GM21381 (cell line): ENCODE measurements at regions not wholly inside any gene's neighbourhood (a gene's known extent, or its start where the extent isn't known, plus 50 kb on each side); places are given as distances from the start of the nearest gene placed in this dataset.

Experiments used
- ATAC-seq: cut with Tn5 transposase; IDR thresholded peaks from one replicate; pipeline ENCODE4 v1.9.1; 2021; ENCODE audit warnings: mild to moderate bottlenecking, moderate library complexity; ENCODE audit not compliant: unreplicated experiment

- no peak for ATAC-seq
Measured at GRCh38 chr22:47270463-47271135, 508.1 kb downstream of the TBC1D22A start.

GRCh38 chr22:47269516-47270088 lies 507.2 kb downstream of the TBC1D22A start:
- no peak for ATAC-seq

- ATAC-seq, result no peak
Measured at GRCh38 chr22:47267513-47268282, 505.2 kb downstream of the TBC1D22A start.

GRCh38 chr22:47266329-47266728 lies 503.9 kb downstream of the TBC1D22A start:
- ATAC-seq, result no peak

- ATAC-seq, result no peak
Measured at GRCh38 chr22:47260551-47260950, 498.1 kb downstream of the TBC1D22A start.

GRCh38 chr22:47259990-47260389 lies 497.5 kb downstream of the TBC1D22A start:
- no peak for ATAC-seq

DNA sequence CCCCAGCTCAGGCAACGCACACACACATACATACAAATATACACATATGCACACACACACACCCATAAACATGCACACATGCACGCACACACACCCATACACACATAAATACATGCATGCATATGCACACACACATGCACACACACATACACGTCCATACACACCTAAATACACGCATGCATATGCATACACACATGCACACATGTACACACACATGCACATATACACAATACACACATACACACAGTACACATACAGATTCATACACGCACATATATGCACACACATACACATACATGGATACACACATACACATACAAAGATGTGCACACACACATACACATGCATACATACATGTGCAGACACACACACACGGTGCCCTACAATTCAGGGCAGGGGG lies 496.6 kb downstream of the TBC1D22A start:
- no peak for ATAC-seq

- no peak for ATAC-seq
Measured at GRCh38 chr22:47257976-47258375, 495.5 kb downstream of the TBC1D22A start.

GRCh38 chr22:47257566-47257965 lies 495.1 kb downstream of the TBC1D22A start:
- no peak for ATAC-seq

DNA sequence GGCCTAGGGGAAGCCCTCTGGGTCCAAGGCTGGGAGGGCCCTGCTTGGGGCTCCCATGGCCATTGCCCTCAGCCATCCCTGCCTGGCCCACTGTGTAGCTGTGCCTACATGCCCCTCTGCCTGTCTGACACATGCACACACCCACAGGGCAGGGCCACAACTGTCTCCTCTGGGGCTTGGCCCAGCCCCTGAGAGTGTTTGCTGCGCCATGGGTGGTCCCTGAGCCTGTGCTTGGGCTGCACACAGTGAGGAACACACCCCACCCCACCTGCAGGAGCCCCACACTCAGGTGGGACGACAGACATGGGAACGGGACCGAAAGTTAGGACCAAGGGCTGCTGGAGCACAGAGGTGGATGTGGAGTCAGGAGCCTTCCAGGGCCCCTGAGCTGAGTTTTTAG lies 489.5 kb downstream of the TBC1D22A start:
- no peak for ATAC-seq

- no peak for ATAC-seq
Measured at GRCh38 chr22:47250995-47251765, 488.7 kb downstream of the TBC1D22A start.

DNA sequence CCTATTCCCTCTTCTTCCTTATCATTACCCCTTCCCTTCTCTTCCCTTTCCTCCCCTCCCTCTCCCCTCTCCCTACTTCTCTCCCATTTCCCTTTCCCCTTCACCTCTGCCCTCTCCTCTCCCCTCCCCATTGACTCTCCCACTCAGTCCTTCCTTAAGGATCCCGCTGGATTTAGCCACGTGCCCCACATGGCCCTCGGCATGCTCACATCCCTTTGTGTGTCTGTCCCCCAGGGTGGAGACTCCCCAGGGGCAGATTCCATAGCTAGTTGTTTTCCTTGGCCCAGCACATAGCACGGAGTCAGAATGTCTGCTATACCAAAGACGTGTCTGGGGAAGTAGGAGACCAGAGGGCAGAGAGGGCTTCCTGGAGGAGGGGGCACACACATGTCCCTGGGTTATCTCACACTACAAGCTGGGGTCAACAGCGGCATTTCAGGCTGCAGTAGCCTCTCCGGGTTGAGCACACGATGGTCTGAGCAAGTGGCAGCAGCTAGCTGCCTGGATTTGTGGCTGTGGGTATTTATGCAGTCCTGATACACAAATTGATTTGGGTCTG lies 487.0 kb downstream of the TBC1D22A start:
- ATAC-seq, result no peak

GRCh38 chr22:47248925-47249324 lies 486.5 kb downstream of the TBC1D22A start:
- no peak for ATAC-seq

DNA sequence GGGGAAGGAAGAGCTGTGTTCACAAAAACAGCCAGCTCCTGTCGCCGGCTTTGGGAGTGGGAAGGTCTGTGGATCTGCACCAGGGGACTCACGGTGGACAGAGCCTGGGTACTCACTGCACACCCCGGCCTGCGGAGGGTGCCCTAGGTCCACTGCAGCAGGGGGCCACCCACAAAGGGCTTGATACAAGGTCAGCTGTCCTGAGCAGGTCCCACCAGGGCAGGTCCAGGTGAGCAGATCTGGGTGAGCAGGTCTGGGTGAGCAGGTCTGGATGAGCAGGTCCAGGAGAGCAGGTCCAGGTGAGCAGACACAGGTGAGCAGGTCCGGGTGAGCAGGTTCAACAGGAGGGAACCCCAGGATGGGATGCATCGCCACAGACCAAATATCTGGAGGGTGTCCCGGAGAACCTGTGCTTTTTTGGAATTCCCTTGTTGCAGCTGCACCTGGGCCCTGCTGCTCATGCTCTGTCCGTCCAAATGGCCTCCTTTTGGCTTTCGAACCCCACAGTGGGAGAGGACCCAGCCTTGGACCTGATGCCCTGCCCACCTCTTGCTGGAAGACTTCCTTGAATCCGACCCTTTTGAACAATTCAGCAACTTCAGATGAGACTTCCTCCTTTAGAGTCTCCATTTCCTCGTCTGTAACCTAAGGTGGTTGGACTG lies 485.3 kb downstream of the TBC1D22A start:
- ATAC-seq, result no peak

DNA sequence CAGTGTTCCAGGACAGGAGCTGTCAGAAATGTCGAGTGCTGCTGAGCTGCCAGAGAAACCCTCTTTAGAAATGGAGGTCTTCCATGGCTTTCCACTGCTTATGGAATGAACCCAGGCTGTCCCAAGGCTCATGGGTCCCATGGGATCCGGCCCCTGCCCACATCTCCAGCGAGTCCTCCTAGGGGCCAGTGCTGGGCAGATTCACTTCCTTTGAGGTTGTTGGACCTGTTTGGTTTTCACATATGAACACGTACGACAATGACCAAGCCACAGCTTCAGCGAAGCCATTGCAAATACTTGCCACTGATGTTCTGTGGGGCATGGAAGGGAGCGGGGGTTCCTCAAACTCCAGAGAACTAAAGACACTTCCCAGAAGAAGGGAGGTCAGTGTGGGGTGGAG lies 483.3 kb downstream of the TBC1D22A start:
- ATAC-seq, result no peak

DNA sequence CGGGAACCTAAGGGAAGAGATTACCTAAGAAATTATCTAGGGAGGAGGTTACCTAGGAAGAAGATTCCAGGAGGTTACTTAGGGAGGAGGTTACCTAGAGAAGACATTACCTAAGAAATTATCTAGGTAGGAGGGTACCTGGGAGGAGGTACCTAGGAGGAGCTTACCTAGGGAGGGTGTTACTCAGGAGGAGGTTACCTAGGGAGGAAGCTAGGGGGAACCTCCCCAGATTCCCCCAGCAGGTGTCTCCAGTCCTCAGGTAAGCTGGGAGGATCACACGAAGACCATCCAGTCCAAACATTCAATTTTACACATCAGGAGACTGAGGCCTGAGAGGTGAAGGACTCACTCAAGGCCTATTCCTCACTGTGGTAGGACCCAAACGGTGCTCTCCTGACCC lies 482.8 kb downstream of the TBC1D22A start:
- no peak for ATAC-seq

DNA sequence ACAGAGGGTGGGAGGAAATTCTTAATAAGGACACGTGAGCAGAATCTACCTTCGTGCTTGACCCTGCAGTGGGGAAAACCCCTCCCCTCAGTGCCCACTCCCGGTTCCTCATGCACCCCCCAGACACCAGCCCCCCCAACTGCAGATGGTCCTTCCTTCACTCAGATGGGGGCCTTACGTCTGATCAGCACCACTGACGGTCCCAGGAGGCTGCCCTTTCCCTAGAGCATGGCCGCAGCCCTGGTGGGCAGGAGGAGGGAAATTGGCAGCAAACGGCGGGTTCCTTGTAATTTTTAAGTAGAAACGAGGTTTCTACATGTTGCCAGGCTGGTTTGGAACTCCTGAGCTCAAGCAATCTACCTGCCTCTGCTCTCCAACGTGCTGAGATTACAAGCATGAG lies 477.7 kb downstream of the TBC1D22A start:
- ATAC-seq, result no peak

DNA sequence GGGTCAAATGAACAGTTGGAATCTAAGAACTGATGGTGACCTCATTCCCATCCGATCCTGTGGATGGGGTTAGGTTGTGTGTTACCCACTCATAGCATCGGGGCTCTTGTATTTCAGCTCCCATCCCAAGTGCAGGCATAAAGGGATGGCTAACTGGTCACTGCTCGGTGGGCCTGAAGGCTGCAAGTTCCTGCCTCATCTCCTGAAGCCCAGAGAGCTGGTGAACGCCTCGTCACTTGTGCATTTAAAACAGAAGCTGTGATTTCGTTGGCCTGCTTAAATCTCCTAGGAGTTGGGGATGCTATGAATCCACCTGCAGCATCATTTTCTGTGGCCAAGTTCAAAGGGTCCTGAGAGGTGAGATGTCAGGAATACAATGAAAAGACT lies 477.0 kb downstream of the TBC1D22A start:
- ATAC-seq, result no peak

DNA sequence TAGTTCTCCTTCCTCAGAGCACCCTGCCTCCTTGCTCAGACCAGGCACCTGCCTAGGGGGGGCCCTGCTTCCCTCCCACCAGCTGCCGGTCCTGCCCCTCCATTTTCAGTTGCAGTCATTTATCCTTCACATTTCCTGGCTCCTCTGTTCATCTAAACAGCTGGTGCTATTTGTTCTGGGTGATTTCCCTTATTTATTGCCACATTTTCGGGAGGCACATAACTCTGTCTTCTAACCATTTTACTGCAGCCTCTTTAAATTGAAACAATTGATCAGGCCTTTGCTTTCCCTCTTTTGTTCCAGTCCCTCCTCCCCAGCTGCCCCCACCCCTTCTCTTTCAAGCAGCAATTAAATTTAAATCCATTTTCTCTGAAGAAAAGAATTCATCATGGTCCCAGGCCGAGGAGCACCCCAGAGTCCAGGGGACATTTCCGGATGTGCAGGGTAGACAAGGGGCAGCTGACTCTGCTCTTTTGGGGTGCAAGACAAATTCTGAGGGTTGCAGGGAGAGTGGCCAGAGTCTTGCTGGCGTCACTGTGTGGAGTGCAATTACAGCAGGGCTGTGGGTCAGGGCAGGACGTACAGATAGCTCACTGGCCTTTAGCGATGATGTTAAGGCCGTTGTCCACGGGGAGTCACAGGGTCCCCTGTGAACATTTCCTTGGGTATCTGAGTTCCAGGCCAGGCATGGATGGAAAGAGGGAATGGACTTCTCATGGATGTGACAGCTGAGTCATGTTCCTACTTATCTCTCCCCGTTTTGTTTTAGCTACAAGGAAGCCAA lies 476.4 kb downstream of the TBC1D22A start:
- no peak for ATAC-seq
